SK-N-SH (cell line): ENCODE measurements at regions not wholly inside any gene's neighbourhood (a gene's known extent, or its start where the extent isn't known, plus 50 kb on each side); places are given as distances from the start of the nearest gene placed in this dataset.

ENCODE experiments used
- CTCF ChIA-PET: fragments of 300-600, 350-600 bp; formaldehyde crosslinking; extraction: SDS; loops from one replicate; lab custom pipeline; 2021; lab: Yijun Ruan, JAX
- POLR2A ChIA-PET: fragments of 350-600 bp; sonication (Branson Sonifier 250); formaldehyde crosslinking; extraction: SDS; loops from one replicate; lab custom pipeline; 2020; ENCODE audit warnings: antibody characterized with exemption, inconsistent platforms; lab: Yijun Ruan, JAX
- DNase-seq: peaks from one replicate; pipeline ENCODE4 v3.0.0; 2012
- H2AFZ ChIP-seq: fragments of 200-600 bp; sonication (generic); 2 replicates; pipeline ENCODE4 v1.8.1; 2016; ENCODE audit warnings: antibody characterized with exemption, mild to moderate bottlenecking, low read depth
- H3F3A ChIP-seq: fragments of 200-600 bp; sonication (generic); replicated peaks from 2 replicates; pipeline ENCODE3; 2016; ENCODE audit warnings: antibody characterized with exemption, mild to moderate bottlenecking; ENCODE audit not compliant: insufficient read depth
- H3K27ac ChIP-seq, 2 experiments: fragments of 200-500 bp in 1 of 2; fragments of 200-600 bp in 1 of 2; sonication (Bioruptor generic) in 1 of 2; sonication (generic), shearing (Covaris generic) in 1 of 2; 2 replicates each; pipeline versions ENCODE4 v1.5.1 to v1.6.1; 2014 to 2016; ENCODE audit warnings: low read depth in 2 of 2, inconsistent platforms in 1 of 2, low read length in 1 of 2, mild to moderate bottlenecking in 1 of 2, mixed read lengths in 1 of 2
- H3K27me3 ChIP-seq: fragments of 200-600 bp; sonication (generic), shearing (Covaris generic); 2 replicates; pipeline ENCODE4 v1.6.1; 2016; ENCODE audit warnings: mixed run types; ENCODE audit not compliant: insufficient read depth
- H3K36me3 ChIP-seq, 2 experiments: fragments of 200-500 bp in 1 of 2; fragments of 200-600 bp in 1 of 2; sonication (Bioruptor generic) in 1 of 2; sonication (generic) in 1 of 2; replicated peaks in 1 of 2; 2 replicates each; pipeline versions ENCODE3 to v1.5.1; 2014 to 2016; ENCODE audit warnings: low read length in 1 of 2, mild to moderate bottlenecking in 1 of 2; ENCODE audit not compliant: insufficient read depth in 2 of 2, control insufficient read depth in 1 of 2
- H3K4me1 ChIP-seq, 2 experiments: fragments of 200-500 bp in 1 of 2; fragments of 200-600 bp in 1 of 2; sonication (Bioruptor generic) in 1 of 2; sonication (generic), shearing (Covaris generic) in 1 of 2; 2 replicates each; pipeline versions ENCODE4 v1.5.1 to v1.6.1; 2014 to 2016; ENCODE audit warnings: low read depth in 1 of 2, low read length in 1 of 2, mixed run types in 1 of 2; ENCODE audit not compliant: insufficient read depth in 2 of 2, control insufficient read depth in 1 of 2
- H3K4me2 ChIP-seq: fragments of 200-600 bp; sonication (generic), shearing (Covaris generic); 2 replicates; pipeline ENCODE4 v1.6.1; 2017; ENCODE audit warnings: mixed run types
- H3K4me3 ChIP-seq, 2 experiments: fragments of 200-500 bp in 1 of 2; fragments of 200-600 bp in 1 of 2; sonication (Bioruptor generic) in 1 of 2; sonication (generic), shearing (Covaris generic) in 1 of 2; 2 replicates each; pipeline versions ENCODE4 v1.5.1 to v1.8.1; 2014 to 2016; ENCODE audit warnings: low read depth in 2 of 2, inconsistent platforms in 1 of 2, low read length in 1 of 2, mild to moderate bottlenecking in 1 of 2, mixed read lengths in 1 of 2, moderate library complexity in 1 of 2
- H3K79me2 ChIP-seq: fragments of 200-600 bp; sonication (generic); 2 replicates; pipeline ENCODE4 v1.8.1; 2017; ENCODE audit warnings: mild to moderate bottlenecking; ENCODE audit not compliant: insufficient read depth
- H3K9ac ChIP-seq: fragments of 200-600 bp; sonication (generic); 2 replicates; pipeline ENCODE4 v1.6.1; 2017; ENCODE audit warnings: mixed run types
- H3K9me2 ChIP-seq: fragments of 200-600 bp; sonication (generic); 2 replicates; pipeline ENCODE4 v1.6.1; 2017; ENCODE audit warnings: mixed run types
- H3K9me3 ChIP-seq: fragments of 200-600 bp; sonication (generic); 2 replicates; pipeline ENCODE4 v1.6.1; 2017; ENCODE audit warnings: mixed run types, mild to moderate bottlenecking, moderate library complexity
- H4K20me1 ChIP-seq: fragments of 200-600 bp; sonication (generic); 2 replicates; pipeline ENCODE4 v1.6.1; 2017; ENCODE audit warnings: mild to moderate bottlenecking, mixed run types; ENCODE audit not compliant: insufficient read depth
- CHD2 ChIP-seq: fragments of 150-350 bp; IDR thresholded peaks from 2 replicates; pipeline ENCODE4 v1.6.1; 2018; ENCODE audit warnings: low read length; ENCODE audit not compliant: partially characterized antibody
- EP300 ChIP-seq, 2 experiments: IDR thresholded peaks; 2 replicates each; pipeline versions ENCODE4 v1.4.0 to v1.6.1; 2012; ENCODE audit warnings: borderline replicate concordance in 1 of 2, low read depth in 1 of 2, low read length in 1 of 2
- EZH2phosphoT487 ChIP-seq: fragments of 200-600 bp; sonication (generic); IDR thresholded peaks from 2 replicates; pipeline ENCODE4 v1.6.1; 2017; ENCODE audit warnings: low read depth, mixed run types, mild to moderate bottlenecking, antibody characterized with exemption, moderate library complexity, borderline replicate concordance
- FOXM1 ChIP-seq: IDR thresholded peaks from 2 replicates; pipeline ENCODE4 v1.4.0; 2012; ENCODE audit warnings: low read depth, mild to moderate bottlenecking
- GATA2 ChIP-seq: sonication (generic); formaldehyde crosslinking; IDR thresholded peaks from 2 replicates; pipeline ENCODE4 v1.5.0; 2020; ENCODE audit warnings: mild to moderate bottlenecking, missing genetic modification reagents
- MXI1 ChIP-seq: IDR thresholded peaks from 2 replicates; pipeline ENCODE4 v1.6.1; 2012; ENCODE audit warnings: mild to moderate bottlenecking, low read depth, low read length, improper control_type of control experiment
- NRF1 ChIP-seq: IDR thresholded peaks from 2 replicates; pipeline ENCODE4 v1.6.1; 2012; ENCODE audit warnings: low read depth, mild to moderate bottlenecking, low read length
- POLR2AphosphoS5 ChIP-seq: IDR thresholded peaks from 2 replicates; pipeline ENCODE4 v1.6.1; 2012; ENCODE audit warnings: low read depth, low read length
- RAD21 ChIP-seq: IDR thresholded peaks from 2 replicates; pipeline ENCODE4 v1.6.1; 2012; ENCODE audit warnings: mild to moderate bottlenecking, low read length
- RCOR1 ChIP-seq: fragments of 150-350 bp; IDR thresholded peaks from 2 replicates; pipeline ENCODE4 v1.6.1; 2017; ENCODE audit warnings: antibody characterized with exemption, low read length
- RFX5 ChIP-seq: IDR thresholded peaks from 2 replicates; pipeline ENCODE4 v1.6.1; 2012; ENCODE audit warnings: mild to moderate bottlenecking, improper control_type of control experiment, low read length
- RXRA ChIP-seq: IDR thresholded peaks from 2 replicates; pipeline ENCODE4 v1.4.0; 2012; ENCODE audit warnings: low read depth, mild to moderate bottlenecking, borderline replicate concordance
- SIN3A ChIP-seq: IDR thresholded peaks from 2 replicates; pipeline ENCODE4 v1.6.1; 2012; ENCODE audit warnings: low read depth, mild to moderate bottlenecking, low read length, moderate library complexity, borderline replicate concordance
- SMC3 ChIP-seq: IDR thresholded peaks from 2 replicates; pipeline ENCODE4 v1.6.1; 2012; ENCODE audit warnings: low read depth, low read length, improper control_type of control experiment
- TEAD4 ChIP-seq: IDR thresholded peaks from 2 replicates; pipeline ENCODE4 v1.4.0; 2012; ENCODE audit warnings: mild to moderate bottlenecking, borderline replicate concordance; ENCODE audit not compliant: insufficient read depth
- WGBS: methylation state at CpG from one replicate; pipeline ENCODE4 v1.1.6; 2017; ENCODE audit warnings: low lambda C conversion rate; 5-methylcytosine and 5-hydroxymethylcytosine counted together
- TF ChIP-seq, protein P1 (sequence below): IDR thresholded peaks from 2 replicates; pipeline ENCODE4; 2012
- TF ChIP-seq, protein P2 (sequence below): fragments of 150-350 bp; IDR thresholded peaks from 2 replicates; pipeline ENCODE4 v1.6.1; 2016; ENCODE audit warnings: mild to moderate bottlenecking, low read depth, low read length
- TF ChIP-seq, protein P3 (sequence below): fragments of 150-350 bp; IDR thresholded peaks from 2 replicates; pipeline ENCODE4 v1.6.1; 2017; ENCODE audit warnings: antibody characterized with exemption, low read length, low read depth, borderline replicate concordance
- TF ChIP-seq, protein P4 (sequence below): IDR thresholded peaks from 2 replicates; pipeline ENCODE4 v1.6.1; 2012; ENCODE audit warnings: mild to moderate bottlenecking, low read depth, low read length, moderate library complexity

DNA sequence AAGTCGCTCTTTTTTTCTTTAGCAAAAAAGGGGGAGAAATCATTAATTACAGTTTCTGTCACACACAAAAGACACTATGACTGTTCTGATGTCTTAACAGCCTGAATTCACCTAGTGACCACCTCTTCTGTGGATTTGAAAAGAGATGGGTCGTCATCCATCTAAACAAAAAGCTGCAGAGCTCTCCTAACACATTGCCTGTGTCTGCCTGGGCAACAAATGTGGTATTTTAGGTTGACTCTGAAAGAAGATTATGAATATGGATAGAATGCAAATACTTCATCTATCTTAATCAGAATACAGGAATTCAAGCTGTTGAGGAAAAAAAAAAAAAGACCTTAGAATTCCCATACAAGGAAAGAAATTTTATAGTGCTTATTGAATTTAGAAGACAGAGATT, 304.4 kb upstream of the ADGRL2 start (continued):
- TF ChIP-seq, protein P1, sequence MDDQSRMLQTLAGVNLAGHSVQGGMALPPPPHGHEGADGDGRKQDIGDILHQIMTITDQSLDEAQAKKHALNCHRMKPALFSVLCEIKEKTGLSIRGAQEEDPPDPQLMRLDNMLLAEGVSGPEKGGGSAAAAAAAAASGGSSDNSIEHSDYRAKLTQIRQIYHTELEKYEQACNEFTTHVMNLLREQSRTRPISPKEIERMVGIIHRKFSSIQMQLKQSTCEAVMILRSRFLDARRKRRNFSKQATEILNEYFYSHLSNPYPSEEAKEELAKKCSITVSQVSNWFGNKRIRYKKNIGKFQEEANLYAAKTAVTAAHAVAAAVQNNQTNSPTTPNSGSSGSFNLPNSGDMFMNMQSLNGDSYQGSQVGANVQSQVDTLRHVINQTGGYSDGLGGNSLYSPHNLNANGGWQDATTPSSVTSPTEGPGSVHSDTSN: no peak

DNA sequence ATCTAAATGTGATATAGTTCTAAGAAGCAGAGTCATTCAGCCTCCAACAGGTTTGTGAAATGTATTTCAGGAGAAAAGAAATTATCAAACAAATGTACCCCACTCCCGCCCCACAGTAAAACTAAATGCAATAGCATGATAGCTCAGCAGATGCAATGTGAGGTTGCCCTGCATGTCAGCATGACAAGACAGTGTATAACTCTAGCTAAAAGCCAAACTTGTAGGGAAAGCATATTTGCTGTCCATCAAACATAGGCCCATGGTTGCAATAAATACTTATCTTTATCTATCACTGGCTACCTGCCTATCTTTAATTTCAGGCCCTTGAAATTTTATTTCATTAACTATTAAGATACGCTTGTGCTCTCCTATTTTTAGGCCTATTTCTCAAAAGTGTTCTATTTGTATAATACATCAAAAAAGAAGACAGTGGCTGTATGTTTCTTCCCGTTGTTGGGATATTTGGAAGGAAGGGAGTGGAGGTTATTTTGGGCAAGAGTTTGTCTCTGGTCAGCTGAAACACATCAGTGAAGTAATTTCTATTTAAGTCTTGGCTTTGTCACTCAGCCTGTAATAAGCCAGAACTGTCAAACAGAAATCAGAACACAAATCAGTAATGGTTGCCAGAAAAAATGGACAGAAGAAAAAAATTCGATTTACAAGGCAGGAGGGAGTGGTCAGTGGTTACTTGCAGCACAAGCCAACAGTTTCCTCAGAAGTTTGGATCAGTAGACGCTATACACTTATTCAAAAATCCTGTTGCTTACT, 307.4 kb upstream of the ADGRL2 start:
- Histone ChIP-seq H3K9me3 (no peaks in the 10 kb centered on the region; the same call in 1 of the 2 replicates), H3K4me1 (peaks cover 0 to 3% of the 10 kb centered on the region in 2 experiments; a peak in 2 of 4 replicates), H4K20me1 (no peaks in the 10 kb centered on the region), H3K9ac (no peak overlapping the region)
- DNase-seq: no peak
- TF ChIP-seq, protein P2, sequence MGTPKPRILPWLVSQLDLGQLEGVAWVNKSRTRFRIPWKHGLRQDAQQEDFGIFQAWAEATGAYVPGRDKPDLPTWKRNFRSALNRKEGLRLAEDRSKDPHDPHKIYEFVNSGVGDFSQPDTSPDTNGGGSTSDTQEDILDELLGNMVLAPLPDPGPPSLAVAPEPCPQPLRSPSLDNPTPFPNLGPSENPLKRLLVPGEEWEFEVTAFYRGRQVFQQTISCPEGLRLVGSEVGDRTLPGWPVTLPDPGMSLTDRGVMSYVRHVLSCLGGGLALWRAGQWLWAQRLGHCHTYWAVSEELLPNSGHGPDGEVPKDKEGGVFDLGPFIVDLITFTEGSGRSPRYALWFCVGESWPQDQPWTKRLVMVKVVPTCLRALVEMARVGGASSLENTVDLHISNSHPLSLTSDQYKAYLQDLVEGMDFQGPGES: no peak
- TF ChIP-seq RFX5 (no peak), FOXM1 (no peak), RXRA (no peak), POLR2AphosphoS5 (no peak), GATA2 (no peak), SMC3 (no peak), RAD21 (no peak), TEAD4 (no peak), NRF1 (no peak), EZH2phosphoT487 (no peak), RCOR1 (no peak), EP300 (IDR thresholded peaks at IDR 0.05; ENCODE audit: borderline replicate concordance in 1 of 2, low read depth in 1 of 2, low read length in 1 of 2) (no peak), MXI1 (no peak), CHD2 (no peak), SIN3A (no peak)
- TF ChIP-seq, protein P3, sequence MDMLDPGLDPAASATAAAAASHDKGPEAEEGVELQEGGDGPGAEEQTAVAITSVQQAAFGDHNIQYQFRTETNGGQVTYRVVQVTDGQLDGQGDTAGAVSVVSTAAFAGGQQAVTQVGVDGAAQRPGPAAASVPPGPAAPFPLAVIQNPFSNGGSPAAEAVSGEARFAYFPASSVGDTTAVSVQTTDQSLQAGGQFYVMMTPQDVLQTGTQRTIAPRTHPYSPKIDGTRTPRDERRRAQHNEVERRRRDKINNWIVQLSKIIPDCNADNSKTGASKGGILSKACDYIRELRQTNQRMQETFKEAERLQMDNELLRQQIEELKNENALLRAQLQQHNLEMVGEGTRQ: no peak
- TF ChIP-seq, protein P4, sequence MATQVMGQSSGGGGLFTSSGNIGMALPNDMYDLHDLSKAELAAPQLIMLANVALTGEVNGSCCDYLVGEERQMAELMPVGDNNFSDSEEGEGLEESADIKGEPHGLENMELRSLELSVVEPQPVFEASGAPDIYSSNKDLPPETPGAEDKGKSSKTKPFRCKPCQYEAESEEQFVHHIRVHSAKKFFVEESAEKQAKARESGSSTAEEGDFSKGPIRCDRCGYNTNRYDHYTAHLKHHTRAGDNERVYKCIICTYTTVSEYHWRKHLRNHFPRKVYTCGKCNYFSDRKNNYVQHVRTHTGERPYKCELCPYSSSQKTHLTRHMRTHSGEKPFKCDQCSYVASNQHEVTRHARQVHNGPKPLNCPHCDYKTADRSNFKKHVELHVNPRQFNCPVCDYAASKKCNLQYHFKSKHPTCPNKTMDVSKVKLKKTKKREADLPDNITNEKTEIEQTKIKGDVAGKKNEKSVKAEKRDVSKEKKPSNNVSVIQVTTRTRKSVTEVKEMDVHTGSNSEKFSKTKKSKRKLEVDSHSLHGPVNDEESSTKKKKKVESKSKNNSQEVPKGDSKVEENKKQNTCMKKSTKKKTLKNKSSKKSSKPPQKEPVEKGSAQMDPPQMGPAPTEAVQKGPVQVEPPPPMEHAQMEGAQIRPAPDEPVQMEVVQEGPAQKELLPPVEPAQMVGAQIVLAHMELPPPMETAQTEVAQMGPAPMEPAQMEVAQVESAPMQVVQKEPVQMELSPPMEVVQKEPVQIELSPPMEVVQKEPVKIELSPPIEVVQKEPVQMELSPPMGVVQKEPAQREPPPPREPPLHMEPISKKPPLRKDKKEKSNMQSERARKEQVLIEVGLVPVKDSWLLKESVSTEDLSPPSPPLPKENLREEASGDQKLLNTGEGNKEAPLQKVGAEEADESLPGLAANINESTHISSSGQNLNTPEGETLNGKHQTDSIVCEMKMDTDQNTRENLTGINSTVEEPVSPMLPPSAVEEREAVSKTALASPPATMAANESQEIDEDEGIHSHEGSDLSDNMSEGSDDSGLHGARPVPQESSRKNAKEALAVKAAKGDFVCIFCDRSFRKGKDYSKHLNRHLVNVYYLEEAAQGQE: no peak
- TF ChIP-seq, all 33 proteins: peak for 0
- WGBS: 47% methylated on average over 5 of the region's 5 CpGs
- Histone ChIP-seq H3K36me3 (no peaks in the 10 kb centered on the region), H3K4me3 (no peak overlapping the region), H3K9me2 (no peaks in the 10 kb centered on the region), H2AFZ (no peak overlapping the region), H3K4me2 (no peak overlapping the region), H3K27me3 (no peaks in the 10 kb centered on the region), H3F3A (no peaks in the 10 kb centered on the region), H3K27ac (no peak overlapping the region), H3K79me2 (no peaks in the 10 kb centered on the region)
- POLR2A ChIA-PET: no interaction called here
- CTCF ChIA-PET: interaction anchor here (1.3 kb wide), 1 partner anchor 13 kb away, joined by 5 read pairs; no protein-coding TSS in a partner anchor
